ENCODE measurements at regions not wholly inside any gene's neighbourhood (a gene's known extent, or its start where the extent isn't known, plus 50 kb on each side); places are given as distances from the start of the nearest gene placed in this dataset.
"Not testable (repeated sequence)": the region's sequence is repeated elsewhere in the genome, so short reads cannot be mapped to it uniquely, and the experiment has no call there.

- ATAC-seq (ENCODE audit: low read depth) (no peak), DNase-seq (no peak)
- Mint-ChIP-seq H3K4me1 (no peaks in the 10 kb centered on the region), H3K27me3 (no peaks in the 10 kb centered on the region), H3K27ac (no peak overlapping the region), H3K36me3 (no peaks in the 10 kb centered on the region), H3K9me3 (peaks cover 6% of the 10 kb centered on the region), H3K4me3 (no peak overlapping the region)
- POLR2A ChIA-PET, result no interaction called here
Observed at GRCh38 chr4:188370777-188371176, 231.5 kb downstream of the TRIML1 start.

GRCh38 chr4:188372058-188372457, 232.8 kb downstream of the TRIML1 start:
- Mint-ChIP-seq H3K4me1 (no peaks in the 10 kb centered on the region), H3K36me3 (no peaks in the 10 kb centered on the region), H3K27ac (no peak overlapping the region), H3K27me3 (no peaks in the 10 kb centered on the region), H3K4me3 (no peak overlapping the region), H3K9me3 (peaks cover 11% of the 10 kb centered on the region)
- DNase-seq (no peak), ATAC-seq (ENCODE audit: low read depth) (no peak)
- POLR2A ChIA-PET, result no interaction called here

- H3K4me3 Mint-ChIP-seq, result no peak overlapping the region
- no peaks in the 10 kb centered on the region for H3K36me3 Mint-ChIP-seq
- no peaks in the 10 kb centered on the region for H3K27me3 Mint-ChIP-seq
- POLR2A ChIA-PET, result no interaction called here
- no peak overlapping the region for H3K27ac Mint-ChIP-seq
- DNase-seq (no peak), ATAC-seq (ENCODE audit: low read depth) (no peak)
- peaks cover 12% of the 10 kb centered on the region for H3K9me3 Mint-ChIP-seq
- H3K4me1 Mint-ChIP-seq, result no peaks in the 10 kb centered on the region
Observed at GRCh38 chr4:188372829-188373228, 233.6 kb downstream of the TRIML1 start.

GRCh38 chr4:188374871-188375270, 235.6 kb downstream of the TRIML1 start:
- H3K27ac Mint-ChIP-seq, result no peak overlapping the region
- no peak overlapping the region for H3K4me3 Mint-ChIP-seq
- ATAC-seq (ENCODE audit: low read depth), result no peak
- H3K27me3 Mint-ChIP-seq, result no peaks in the 10 kb centered on the region
- DNase-seq, result no peak
- H3K9me3 Mint-ChIP-seq, result peaks cover 16% of the 10 kb centered on the region
- no peaks in the 10 kb centered on the region for H3K36me3 Mint-ChIP-seq
- H3K4me1 Mint-ChIP-seq, result no peaks in the 10 kb centered on the region
- POLR2A ChIA-PET, result no interaction called here

GRCh38 chr4:188377816-188378215, 238.6 kb downstream of the TRIML1 start:
- no peak overlapping the region for H3K27ac Mint-ChIP-seq
- POLR2A ChIA-PET, result no interaction called here
- H3K4me1 Mint-ChIP-seq, result no peaks in the 10 kb centered on the region
- no peaks in the 10 kb centered on the region for H3K27me3 Mint-ChIP-seq
- DNase-seq (no peak), ATAC-seq (ENCODE audit: low read depth) (no peak)
- no peaks in the 10 kb centered on the region for H3K36me3 Mint-ChIP-seq
- no peak overlapping the region for H3K4me3 Mint-ChIP-seq
- peaks cover 24% of the 10 kb centered on the region for H3K9me3 Mint-ChIP-seq

- POLR2A ChIA-PET, result no interaction called here
- H3K4me3 Mint-ChIP-seq, result no peak overlapping the region
- peaks cover 15% of the 10 kb centered on the region for H3K9me3 Mint-ChIP-seq
- no peak for ATAC-seq (ENCODE audit: low read depth)
- no peaks in the 10 kb centered on the region for H3K36me3 Mint-ChIP-seq
- H3K27me3 Mint-ChIP-seq, result no peaks in the 10 kb centered on the region
- no peak for DNase-seq
- no peak overlapping the region for H3K27ac Mint-ChIP-seq
- H3K4me1 Mint-ChIP-seq, result no peaks in the 10 kb centered on the region
Observed at GRCh38 chr4:188383180-188383579, 243.9 kb downstream of the TRIML1 start.

GRCh38 chr4:188387179-188387791, 248.0 kb downstream of the TRIML1 start:
- H3K9me3 Mint-ChIP-seq, result peaks cover 13% of the 10 kb centered on the region
- POLR2A ChIA-PET, result no interaction called here
- no peaks in the 10 kb centered on the region for H3K36me3 Mint-ChIP-seq
- ATAC-seq (ENCODE audit: low read depth), result no peak
- no peak overlapping the region for H3K4me3 Mint-ChIP-seq
- no peaks in the 10 kb centered on the region for H3K4me1 Mint-ChIP-seq
- no peak for DNase-seq
- no peak overlapping the region for H3K27ac Mint-ChIP-seq
- H3K27me3 Mint-ChIP-seq, result no peaks in the 10 kb centered on the region

- ATAC-seq (ENCODE audit: low read depth); H3K4me3 Mint-ChIP-seq; H3K27me3 Mint-ChIP-seq; H3K27ac Mint-ChIP-seq; H3K4me1 Mint-ChIP-seq; H3K36me3 Mint-ChIP-seq; H3K9me3 Mint-ChIP-seq; POLR2A ChIA-PET; DNase-seq: not testable (repeated sequence)
Observed at GRCh38 chr4:188391349-188391748, 252.1 kb downstream of the TRIML1 start.

GRCh38 chr4:188396037-188396436, 256.8 kb downstream of the TRIML1 start:
- no peak overlapping the region for H3K27ac Mint-ChIP-seq
- ATAC-seq (ENCODE audit: low read depth) (no peak), DNase-seq (no peak)
- H3K9me3 Mint-ChIP-seq, result peaks cover 7% of the 10 kb centered on the region
- H3K4me3 Mint-ChIP-seq, result no peak overlapping the region
- POLR2A ChIA-PET, result no interaction called here
- H3K36me3 Mint-ChIP-seq, result no peaks in the 10 kb centered on the region
- H3K27me3 Mint-ChIP-seq, result no peaks in the 10 kb centered on the region
- H3K4me1 Mint-ChIP-seq, result no peaks in the 10 kb centered on the region

- H3K4me1 Mint-ChIP-seq, result no peaks in the 10 kb centered on the region
- no peaks in the 10 kb centered on the region for H3K27me3 Mint-ChIP-seq
- POLR2A ChIA-PET, result no interaction called here
- H3K27ac Mint-ChIP-seq, result no peak overlapping the region
- H3K9me3 Mint-ChIP-seq, result peaks cover 10% of the 10 kb centered on the region
- H3K4me3 Mint-ChIP-seq, result no peak overlapping the region
- DNase-seq (no peak), ATAC-seq (ENCODE audit: low read depth) (no peak)
- H3K36me3 Mint-ChIP-seq, result no peaks in the 10 kb centered on the region
Observed at GRCh38 chr4:188399834-188400233, 260.6 kb downstream of the TRIML1 start.

GRCh38 chr4:188400451-188400850, 261.2 kb downstream of the TRIML1 start:
- Mint-ChIP-seq H3K27me3 (no peaks in the 10 kb centered on the region), H3K9me3 (peaks cover 10% of the 10 kb centered on the region), H3K27ac (no peak overlapping the region), H3K4me1 (no peaks in the 10 kb centered on the region), H3K4me3 (no peak overlapping the region), H3K36me3 (no peaks in the 10 kb centered on the region)
- DNase-seq, result no peak
- ATAC-seq (ENCODE audit: low read depth), result no peak
- POLR2A ChIA-PET, result no interaction called here

- no peak overlapping the region for H3K4me3 Mint-ChIP-seq
Observed at GRCh38 chr4:188403272-188403671, 264.0 kb downstream of the TRIML1 start.

GRCh38 chr4:188405071-188405835, 266.0 kb downstream of the TRIML1 start:
- H3K9me3 Mint-ChIP-seq; H3K4me1 Mint-ChIP-seq; H3K27ac Mint-ChIP-seq; POLR2A ChIA-PET; H3K36me3 Mint-ChIP-seq; H3K4me3 Mint-ChIP-seq; DNase-seq; H3K27me3 Mint-ChIP-seq; ATAC-seq (ENCODE audit: low read depth): not testable (repeated sequence)

More at GRCh38 chr4:188403272-188403671, 264.0 kb downstream of the TRIML1 start:
- peaks cover 12% of the 10 kb centered on the region for H3K9me3 Mint-ChIP-seq
- H3K27me3 Mint-ChIP-seq, result no peaks in the 10 kb centered on the region
- no peaks in the 10 kb centered on the region for H3K36me3 Mint-ChIP-seq
- no peaks in the 10 kb centered on the region for H3K4me1 Mint-ChIP-seq
- POLR2A ChIA-PET, result no interaction called here
- no peak overlapping the region for H3K27ac Mint-ChIP-seq
- ATAC-seq (ENCODE audit: low read depth) (no peak), DNase-seq (no peak)

GRCh38 chr4:188408244-188409030, 269.2 kb downstream of the TRIML1 start:
- Mint-ChIP-seq H3K4me1 (no peaks in the 10 kb centered on the region), H3K27ac (no peak overlapping the region), H3K36me3 (no peaks in the 10 kb centered on the region), H3K9me3 (peaks cover 17% of the 10 kb centered on the region), H3K27me3 (no peaks in the 10 kb centered on the region), H3K4me3 (no peak overlapping the region)
- ATAC-seq (ENCODE audit: low read depth) (no peak), DNase-seq (no peak)
- POLR2A ChIA-PET, result no interaction called here
